Osteoblast (primary cell): ENCODE measurements at regions not wholly inside any gene's neighbourhood (a gene's known extent, or its start where the extent isn't known, plus 50 kb on each side); places are given as distances from the start of the nearest gene placed in this dataset.

Source experiments
- DNase-seq: peaks from one replicate; pipeline ENCODE4 v3.0.0; 2011; ENCODE audit warnings: low spot score, mixed read lengths; ENCODE audit not compliant: insufficient read length; ENCODE audit errors: missing footprints
- H2AFZ ChIP-seq: 2 replicates; pipeline ENCODE4 v1.6.0; 2011; ENCODE audit warnings: mild to moderate bottlenecking, low read length
- H3K27ac ChIP-seq: 2 replicates; pipeline ENCODE4 v1.5.1; 2011; ENCODE audit warnings: mild to moderate bottlenecking, low read depth, low read length, moderate library complexity
- H3K27me3 ChIP-seq: 2 replicates; pipeline ENCODE4 v1.6.0; 2012; ENCODE audit warnings: mild to moderate bottlenecking, control low read depth, inconsistent platforms, low read length, moderate library complexity; ENCODE audit not compliant: insufficient read depth
- H3K36me3 ChIP-seq: 2 replicates; pipeline ENCODE4 v1.5.1; 2011; ENCODE audit warnings: mild to moderate bottlenecking, low read length, control low read depth, moderate library complexity; ENCODE audit not compliant: insufficient read depth
- H3K4me1 ChIP-seq: 2 replicates; pipeline ENCODE4 v1.5.1; 2011; ENCODE audit warnings: mild to moderate bottlenecking, low read length, control low read depth, moderate library complexity; ENCODE audit not compliant: insufficient read depth
- H3K4me2 ChIP-seq: 2 replicates; pipeline ENCODE4 v1.6.0; 2011; ENCODE audit warnings: mild to moderate bottlenecking, low read length; ENCODE audit not compliant: insufficient read depth
- H3K4me3 ChIP-seq: fragments of 200-600 bp; sonication (generic); 3 replicates; pipeline ENCODE4 v1.5.1; 2012; ENCODE audit warnings: mild to moderate bottlenecking, low read length, inconsistent platforms; ENCODE audit not compliant: insufficient read depth
- H3K79me2 ChIP-seq: 2 replicates; pipeline ENCODE4 v1.6.0; 2012; ENCODE audit warnings: mild to moderate bottlenecking, low read length, control low read depth, inconsistent platforms; ENCODE audit not compliant: insufficient read depth
- H3K9me3 ChIP-seq: 2 replicates; pipeline ENCODE4 v1.5.1; 2011; ENCODE audit warnings: low read depth, low read length, control low read depth
- H4K20me1 ChIP-seq: 2 replicates; pipeline ENCODE4 v1.6.0; 2012; ENCODE audit warnings: mild to moderate bottlenecking, low read length, control low read depth; ENCODE audit not compliant: insufficient read depth
- CTCF ChIP-seq: IDR thresholded peaks from 2 replicates; pipeline ENCODE4 v1.5.1; 2011; ENCODE audit warnings: mild to moderate bottlenecking, low read depth, low read length, moderate library complexity; ENCODE audit errors: extremely low read depth

GRCh38 chr3:148083526-148084182 lies 614.0 kb upstream of the AGTR1 start:
- no peaks in the 10 kb centered on the region for H4K20me1 ChIP-seq
- no peak overlapping the region for H3K4me3 ChIP-seq
- peaks cover 8% of the 10 kb centered on the region for H3K4me1 ChIP-seq
- no peak overlapping the region for H3K4me2 ChIP-seq
- no peaks in the 10 kb centered on the region for H3K79me2 ChIP-seq
- no peak for TF ChIP-seq CTCF
- no peaks in the 10 kb centered on the region for H3K9me3 ChIP-seq
- H3K36me3 ChIP-seq = no peaks in the 10 kb centered on the region
- H2AFZ ChIP-seq = peak overlapping the region; percentile 59
- H3K27ac ChIP-seq = no peak overlapping the region
- H3K27me3 ChIP-seq = no peaks in the 10 kb centered on the region
- no peak for DNase-seq

GRCh38 chr3:148084931-148085330 lies 612.8 kb upstream of the AGTR1 start:
- H2AFZ ChIP-seq = no peak overlapping the region
- no peaks in the 10 kb centered on the region for H4K20me1 ChIP-seq
- DNase-seq = no peak
- no peaks in the 10 kb centered on the region for H3K27me3 ChIP-seq
- TF ChIP-seq CTCF = no peak
- no peaks in the 10 kb centered on the region for H3K9me3 ChIP-seq
- no peaks in the 10 kb centered on the region for H3K36me3 ChIP-seq
- no peak overlapping the region for H3K4me3 ChIP-seq
- H3K27ac ChIP-seq = no peak overlapping the region
- H3K79me2 ChIP-seq = no peaks in the 10 kb centered on the region
- no peaks in the 10 kb centered on the region for H3K4me1 ChIP-seq
- no peak overlapping the region for H3K4me2 ChIP-seq

- H3K4me1 ChIP-seq = no peaks in the 10 kb centered on the region
- no peak overlapping the region for H3K4me2 ChIP-seq
- H3K27ac ChIP-seq = no peak overlapping the region
- no peak overlapping the region for H2AFZ ChIP-seq
- no peak for DNase-seq
- H3K9me3 ChIP-seq = no peaks in the 10 kb centered on the region
- H3K27me3 ChIP-seq = no peaks in the 10 kb centered on the region
- H3K4me3 ChIP-seq = no peak overlapping the region
- no peak for TF ChIP-seq CTCF
- H3K79me2 ChIP-seq = no peaks in the 10 kb centered on the region
- no peaks in the 10 kb centered on the region for H4K20me1 ChIP-seq
- H3K36me3 ChIP-seq = no peaks in the 10 kb centered on the region
Observed at GRCh38 chr3:148087601-148088371, 609.9 kb upstream of the AGTR1 start.

- no peak overlapping the region for H3K27ac ChIP-seq
- DNase-seq = no peak
- no peaks in the 10 kb centered on the region for H4K20me1 ChIP-seq
- no peak for TF ChIP-seq CTCF
- no peak overlapping the region for H3K4me3 ChIP-seq
- no peak overlapping the region for H3K4me2 ChIP-seq
- no peaks in the 10 kb centered on the region for H3K9me3 ChIP-seq
- no peaks in the 10 kb centered on the region for H3K36me3 ChIP-seq
- H3K27me3 ChIP-seq = no peaks in the 10 kb centered on the region
- no peak overlapping the region for H2AFZ ChIP-seq
- no peaks in the 10 kb centered on the region for H3K4me1 ChIP-seq
- H3K79me2 ChIP-seq = no peaks in the 10 kb centered on the region
Observed at GRCh38 chr3:148089171-148089570, 608.5 kb upstream of the AGTR1 start.
